Stimulated activated CD8-positive, alpha-beta memory T cell treated with anti-CD3 and anti-CD28 coated beads, Interleukin-15, amount 100 ng/mL, for 48 hours (primary cell): ENCODE measurements at regions not wholly inside any gene's neighbourhood (a gene's known extent, or its start where the extent isn't known, plus 50 kb on each side); places are given as distances from the start of the nearest gene placed in this dataset.

ENCODE experiments used
- DNase-seq, 2 donors: peaks; one replicate each; pipeline ENCODE4 v3.0.0-alpha.2; 2020; ENCODE audit warnings: low read depth in 2 of 2

DNA sequence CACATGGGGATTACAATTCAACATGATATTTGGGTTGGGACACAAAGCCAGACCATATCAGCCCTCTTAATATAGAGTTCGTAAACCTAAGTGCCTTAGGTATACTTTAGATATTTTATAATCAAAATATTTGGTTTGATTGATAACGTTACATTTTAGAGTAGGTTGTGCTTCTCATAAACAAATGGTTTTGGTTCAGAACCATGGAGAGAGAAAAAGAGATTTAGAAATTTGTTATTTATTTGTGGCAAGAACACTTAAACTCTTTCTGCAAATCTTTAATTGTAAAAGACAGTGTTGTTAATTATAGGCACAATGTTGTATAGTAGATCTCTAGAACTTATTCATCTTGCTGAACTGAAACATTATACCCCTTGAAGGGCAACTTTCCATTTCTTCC is 298.8 kb downstream of the TENT4A start:
- DNase-seq = no peak

- no peak for DNase-seq
Observed at GRCh38 chr5:7014611-7015010, 301.4 kb downstream of the TENT4A start.

DNA sequence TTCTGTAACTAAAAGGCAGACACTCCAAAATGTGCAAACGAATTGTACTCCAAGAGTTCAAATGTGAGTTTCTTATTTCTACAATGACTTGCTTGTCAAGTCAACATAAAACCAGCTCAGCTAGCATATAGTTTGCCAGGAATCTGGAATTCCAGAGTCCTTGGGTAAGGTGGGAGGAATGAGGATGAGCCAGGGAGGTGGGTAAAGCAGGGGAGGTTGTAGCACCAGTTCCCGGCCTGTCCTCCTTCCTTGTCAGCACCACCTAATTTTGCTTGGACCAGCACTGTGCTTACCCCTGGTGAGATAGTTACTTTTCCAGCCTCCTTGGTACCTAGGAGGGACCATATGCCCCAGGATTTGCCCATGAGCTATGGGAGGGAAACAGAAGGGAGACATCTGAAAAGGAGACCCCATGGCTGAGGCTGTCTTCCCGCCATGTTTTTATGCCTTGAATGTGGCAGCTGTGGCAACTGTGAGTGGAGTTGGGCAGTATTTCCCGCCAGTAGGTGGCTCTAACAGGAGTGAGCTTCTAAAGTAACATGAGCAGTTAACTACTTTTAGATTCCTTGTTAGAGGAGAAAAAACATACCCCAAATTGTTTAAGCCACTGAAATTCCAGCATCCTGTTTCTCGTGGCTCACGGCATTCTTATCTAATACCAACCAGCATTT is 302.5 kb downstream of the TENT4A start:
- no peak for DNase-seq

- no peak for DNase-seq
Observed at GRCh38 chr5:7016999-7017747, 303.9 kb downstream of the TENT4A start.

DNA sequence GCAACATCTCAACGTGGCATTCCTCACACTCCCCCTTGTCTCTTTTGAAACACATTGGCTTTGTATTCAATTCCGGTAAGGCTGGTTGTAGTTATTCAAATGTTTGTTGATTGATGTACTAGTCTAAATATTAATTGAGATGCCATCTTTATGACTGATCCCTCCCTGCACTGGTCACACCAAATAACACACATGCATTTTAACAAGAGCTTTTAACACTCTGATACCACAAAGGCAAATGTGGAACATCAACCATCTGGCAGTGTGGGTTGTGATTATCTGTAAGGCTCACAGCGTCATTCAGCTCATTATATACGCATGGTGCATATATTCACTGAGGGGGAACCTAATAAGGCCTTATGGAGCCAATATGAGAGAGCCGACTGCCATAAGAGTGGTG is 305.0 kb downstream of the TENT4A start:
- DNase-seq = no peak

DNA sequence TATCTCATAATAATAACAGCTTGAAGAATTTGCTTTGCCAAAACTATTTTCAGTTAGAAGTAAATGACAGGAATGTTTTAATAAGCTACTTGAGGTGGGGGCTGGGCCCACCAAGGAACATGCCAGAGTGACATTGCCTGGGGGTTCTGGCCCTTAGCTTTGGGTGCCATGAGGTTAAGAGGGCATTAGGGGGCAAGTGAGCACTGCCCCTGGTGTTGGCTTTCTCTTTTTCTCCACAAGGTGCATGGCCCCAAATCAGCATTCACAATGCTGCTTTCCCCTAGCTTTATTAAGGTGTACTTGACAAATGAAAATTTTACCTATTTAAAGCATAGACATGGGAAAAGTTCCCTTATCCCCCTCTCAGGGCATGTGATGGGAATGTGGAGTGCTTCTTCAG is 305.4 kb downstream of the TENT4A start:
- DNase-seq = no peak

GRCh38 chr5:7036192-7036835 is 323.1 kb downstream of the TENT4A start:
- no peak for DNase-seq

DNA sequence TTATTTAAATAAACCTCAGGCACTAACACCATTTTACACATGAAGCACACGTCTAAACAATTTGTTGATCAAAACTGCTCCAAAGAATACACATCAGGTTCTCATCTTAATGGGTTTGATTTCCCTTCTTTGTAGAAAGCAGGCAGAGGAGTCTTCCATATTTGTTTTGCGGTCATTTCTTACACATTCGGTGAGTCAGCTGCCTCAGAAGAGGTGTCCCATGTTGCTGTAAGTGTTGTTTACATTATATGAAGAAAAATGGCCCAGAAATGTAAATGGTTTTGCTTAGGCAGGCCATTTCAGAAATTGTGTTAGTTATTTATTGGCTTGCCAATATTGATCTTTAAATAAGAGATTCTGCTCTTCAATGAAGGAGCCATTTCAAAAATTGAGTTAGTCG is 325.8 kb downstream of the TENT4A start:
- DNase-seq = no peak

DNA sequence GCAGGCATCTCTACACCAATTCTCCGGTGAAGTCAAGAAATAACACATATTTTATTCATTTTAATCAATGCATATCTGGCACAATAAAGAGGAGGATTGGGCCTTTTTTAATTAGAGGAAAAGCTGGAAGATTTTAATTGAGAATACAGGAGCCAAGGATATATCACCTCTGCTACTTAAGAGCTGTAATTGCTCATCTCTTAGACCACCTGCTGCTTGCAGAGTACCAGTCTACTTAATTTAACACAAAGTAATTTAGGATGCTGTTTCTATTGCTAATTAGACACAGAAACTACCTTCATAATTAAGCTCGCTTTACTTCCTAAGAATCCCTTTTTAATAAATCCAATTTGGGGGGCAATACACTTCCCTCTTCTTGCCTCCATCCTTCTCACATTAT is 326.9 kb downstream of the TENT4A start:
- DNase-seq = no peak

DNA sequence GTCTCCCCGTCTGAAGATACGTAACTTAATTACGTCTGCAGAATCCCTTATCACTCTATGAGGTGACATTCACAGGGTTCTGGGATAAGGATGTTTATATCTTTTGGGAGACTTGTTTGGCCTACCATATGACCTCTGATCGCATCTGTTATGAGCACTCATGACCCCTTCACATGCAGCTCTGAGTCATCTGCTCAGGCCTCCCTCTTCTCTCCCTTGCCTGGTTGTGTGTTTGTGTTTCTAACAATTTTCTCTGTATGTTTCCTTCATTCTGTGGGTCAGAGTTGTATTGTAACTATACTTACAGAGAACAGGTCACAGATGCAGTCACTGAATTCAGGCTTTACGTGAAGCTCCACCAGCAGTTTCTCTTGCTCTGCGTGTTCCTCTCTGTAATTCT is 330.6 kb downstream of the TENT4A start:
- no peak for DNase-seq

DNA sequence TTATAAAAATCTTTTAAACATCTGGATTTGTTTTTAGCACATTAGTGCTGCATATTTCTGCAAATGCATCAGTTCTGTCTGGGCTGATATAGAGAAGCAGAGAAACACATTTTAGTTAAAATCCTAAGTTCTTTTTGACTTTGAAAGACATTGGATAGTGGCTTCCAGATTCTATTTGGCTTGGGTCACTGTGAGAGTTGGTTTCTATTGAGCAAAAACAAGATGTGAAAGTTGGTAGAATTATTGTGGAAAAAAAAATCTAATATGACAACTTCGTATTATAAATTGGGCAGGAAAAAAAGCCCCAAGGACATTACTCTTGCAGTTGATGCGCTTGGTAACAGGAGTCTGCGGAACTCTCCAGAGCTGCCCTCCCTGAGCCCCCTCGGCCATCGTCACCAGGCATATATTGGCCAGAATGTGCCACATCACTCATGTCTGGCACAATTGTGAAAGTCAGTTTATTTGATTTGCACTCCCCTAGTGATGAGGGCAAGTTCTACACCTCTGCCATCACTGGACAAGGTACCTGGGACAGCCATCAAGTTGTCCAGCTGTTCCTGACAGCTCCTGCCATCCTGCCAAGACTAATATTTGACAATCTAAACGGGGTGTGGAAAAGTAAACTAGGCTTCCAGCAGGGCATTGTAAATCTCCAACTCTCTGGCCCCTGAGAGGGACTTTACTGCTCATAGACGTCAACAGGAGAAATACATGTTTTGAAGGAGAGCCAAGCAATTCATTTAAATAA is 334.5 kb downstream of the TENT4A start:
- DNase-seq = no peak

DNA sequence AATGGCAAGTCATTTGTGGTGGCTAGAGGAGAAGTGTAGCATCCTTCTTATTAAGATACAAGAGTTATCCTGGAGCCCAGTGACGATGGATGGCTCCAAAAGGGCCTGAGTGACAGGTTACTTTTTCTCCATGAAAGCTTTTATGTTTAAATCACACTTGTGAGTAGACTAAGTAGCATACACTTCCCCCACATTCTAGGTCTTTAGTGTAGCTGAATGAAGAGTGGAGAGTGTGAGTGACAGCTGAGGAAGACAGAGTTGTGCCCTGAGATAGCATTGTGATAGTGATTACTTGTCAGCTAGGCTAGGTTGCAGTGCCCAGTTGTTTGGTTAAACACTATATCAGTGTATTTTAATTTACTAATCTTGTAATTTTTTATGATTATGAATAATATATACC is 337.8 kb downstream of the TENT4A start:
- no peak for DNase-seq

DNA sequence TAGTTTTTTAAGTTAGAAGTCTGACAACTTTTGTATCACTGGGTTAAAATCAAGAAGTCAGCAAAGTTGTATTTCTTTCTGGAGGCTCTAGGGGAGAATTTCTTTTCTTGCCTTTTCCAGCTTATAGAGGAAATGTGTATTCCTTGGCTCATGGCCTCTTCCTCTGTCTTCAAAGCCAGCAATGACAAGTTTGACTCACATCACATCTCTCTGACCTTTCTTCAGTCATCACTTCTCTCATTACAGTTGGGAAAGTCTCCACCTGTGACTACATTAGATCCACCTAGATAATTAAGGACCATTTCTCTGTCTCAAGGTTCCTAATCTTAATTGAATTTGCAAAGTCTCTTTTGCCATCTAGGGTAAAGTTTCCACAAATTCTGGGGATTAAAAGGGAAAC is 339.9 kb downstream of the TENT4A start:
- DNase-seq = no peak

GRCh38 chr5:7053528-7054209 is 340.4 kb downstream of the TENT4A start:
- DNase-seq = no peak

GRCh38 chr5:7066471-7067235 is 329.3 kb upstream of the ADCY2 start:
- no peak for DNase-seq

DNA sequence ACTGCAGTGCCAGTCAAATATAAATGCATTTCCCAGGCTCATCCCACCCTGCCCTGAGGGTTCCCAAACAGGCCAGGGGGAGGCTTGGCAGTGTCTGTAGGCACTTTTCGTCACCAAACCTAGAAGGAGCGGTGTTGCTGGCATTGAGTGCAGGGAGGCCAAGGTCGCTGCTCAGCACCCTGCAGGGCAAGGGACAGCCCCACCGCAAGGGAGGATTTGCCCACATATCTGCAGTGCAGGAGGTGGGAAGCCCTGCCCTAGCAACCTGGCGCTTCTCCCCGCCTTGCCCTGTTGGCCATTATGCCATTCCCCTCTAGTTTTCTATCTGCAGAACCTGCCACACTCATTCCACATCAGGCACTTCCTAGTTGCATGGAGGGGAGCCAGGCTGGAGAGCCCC is 327.8 kb upstream of the ADCY2 start:
- DNase-seq = no peak

- DNase-seq = no peak
Observed at GRCh38 chr5:7068899-7069298, 327.0 kb upstream of the ADCY2 start.

DNA sequence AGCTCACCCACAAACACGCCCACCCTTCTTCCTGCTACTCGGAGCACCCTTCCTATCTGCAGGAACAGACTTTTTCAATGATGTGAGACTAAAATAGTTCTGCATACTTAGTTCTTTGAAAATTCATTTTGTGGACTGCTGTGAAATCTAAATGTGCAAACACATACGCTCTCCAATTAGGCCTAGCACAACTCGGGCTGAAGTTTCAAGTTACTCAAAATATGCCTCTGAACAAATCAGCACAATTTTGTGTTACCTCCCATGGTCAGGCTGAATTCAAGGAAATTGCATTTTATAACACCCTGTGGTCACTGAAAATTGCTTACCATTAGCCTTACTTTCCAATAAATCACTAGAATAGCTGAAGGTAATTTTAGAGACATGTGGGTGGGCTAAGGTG is 323.8 kb upstream of the ADCY2 start:
- no peak for DNase-seq

DNA sequence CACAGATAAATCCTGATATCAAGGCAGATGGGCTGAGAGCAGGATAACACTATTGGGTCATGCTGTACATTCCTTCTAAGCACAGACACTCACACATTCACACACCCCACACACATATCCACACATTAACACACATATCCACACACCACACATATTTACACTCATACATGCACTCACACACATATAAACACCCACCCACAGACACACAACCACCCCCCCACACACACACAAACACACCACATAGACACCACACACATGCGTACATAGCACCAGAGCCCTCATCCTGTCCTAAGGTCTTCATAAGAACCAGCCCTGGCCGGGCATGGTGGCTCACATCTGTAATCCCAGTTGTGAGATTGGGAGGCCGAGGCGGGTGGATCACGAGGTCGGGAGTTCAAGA is 322.3 kb upstream of the ADCY2 start:
- no peak for DNase-seq

GRCh38 chr5:7074176-7074575 is 321.8 kb upstream of the ADCY2 start:
- no peak for DNase-seq

GRCh38 chr5:7075470-7075869 is 320.5 kb upstream of the ADCY2 start:
- no peak for DNase-seq
